ENCODE measurements at regions not wholly inside any gene's neighbourhood (a gene's known extent, or its start where the extent isn't known, plus 50 kb on each side); places are given as distances from the start of the nearest gene placed in this dataset.

DNA sequence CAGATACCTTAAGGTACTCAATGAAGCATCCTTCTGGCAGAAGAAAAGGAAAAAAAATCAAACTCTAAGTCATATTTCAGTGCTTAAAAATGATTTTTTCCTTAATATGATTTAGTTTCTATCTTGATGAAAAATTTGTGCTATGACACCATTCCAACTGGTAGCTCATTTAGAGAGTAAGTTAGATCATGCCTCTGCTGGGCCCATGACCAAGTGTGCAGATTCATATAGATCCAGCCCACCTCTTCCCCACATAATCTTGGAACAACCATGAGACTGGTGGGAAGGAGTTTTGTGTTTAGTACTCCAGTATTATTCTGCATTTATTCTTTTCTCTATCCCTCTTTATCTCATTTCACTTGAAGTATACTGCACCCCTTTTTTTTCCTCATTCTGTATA is 908.3 kb downstream of the KCNMA1 start:
- H3K27me3 ChIP-seq: no peaks in the 10 kb centered on the region
- TF ChIP-seq EZH2phosphoT487 (IDR thresholded peaks at IDR 0.05; ENCODE audit: low read depth, severe bottlenecking, unreplicated experiment): no peak
- no peak for TF ChIP-seq EZH2 (IDR thresholded peaks at IDR 0.05; ENCODE audit: borderline replicate concordance)
- TF ChIP-seq, protein P1, sequence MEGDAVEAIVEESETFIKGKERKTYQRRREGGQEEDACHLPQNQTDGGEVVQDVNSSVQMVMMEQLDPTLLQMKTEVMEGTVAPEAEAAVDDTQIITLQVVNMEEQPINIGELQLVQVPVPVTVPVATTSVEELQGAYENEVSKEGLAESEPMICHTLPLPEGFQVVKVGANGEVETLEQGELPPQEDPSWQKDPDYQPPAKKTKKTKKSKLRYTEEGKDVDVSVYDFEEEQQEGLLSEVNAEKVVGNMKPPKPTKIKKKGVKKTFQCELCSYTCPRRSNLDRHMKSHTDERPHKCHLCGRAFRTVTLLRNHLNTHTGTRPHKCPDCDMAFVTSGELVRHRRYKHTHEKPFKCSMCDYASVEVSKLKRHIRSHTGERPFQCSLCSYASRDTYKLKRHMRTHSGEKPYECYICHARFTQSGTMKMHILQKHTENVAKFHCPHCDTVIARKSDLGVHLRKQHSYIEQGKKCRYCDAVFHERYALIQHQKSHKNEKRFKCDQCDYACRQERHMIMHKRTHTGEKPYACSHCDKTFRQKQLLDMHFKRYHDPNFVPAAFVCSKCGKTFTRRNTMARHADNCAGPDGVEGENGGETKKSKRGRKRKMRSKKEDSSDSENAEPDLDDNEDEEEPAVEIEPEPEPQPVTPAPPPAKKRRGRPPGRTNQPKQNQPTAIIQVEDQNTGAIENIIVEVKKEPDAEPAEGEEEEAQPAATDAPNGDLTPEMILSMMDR (IDR thresholded peaks at IDR 0.05; ENCODE audit: poor library complexity): no peak

DNA sequence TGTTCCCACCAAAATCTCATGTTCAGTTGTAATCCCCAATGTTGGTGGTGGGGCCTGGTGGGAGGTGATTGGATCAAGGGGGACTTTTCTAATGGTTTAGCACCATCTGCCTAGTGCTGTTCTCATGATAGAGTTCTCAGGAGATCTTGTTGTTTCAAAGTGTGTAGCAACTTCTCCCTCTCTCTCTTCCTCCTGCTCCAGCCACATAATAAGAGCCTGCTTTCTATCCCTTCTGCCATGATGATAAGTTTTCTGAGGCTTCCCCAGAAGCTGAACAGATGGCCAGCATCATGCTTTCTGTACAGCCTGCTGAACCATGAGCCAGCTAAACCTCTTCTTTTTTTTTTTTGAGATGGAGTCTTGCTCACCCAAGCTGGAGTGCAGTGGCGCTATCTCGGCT is 910.6 kb downstream of the KCNMA1 start:
- 70% methylated on average over 2 of the region's 2 CpGs for WGBS (ENCODE audit: low lambda C conversion rate, missing lambda C conversion rate)
- no peaks in the 10 kb centered on the region for H3K4me1 ChIP-seq (ENCODE audit: insufficient read depth)
- H3K79me2 ChIP-seq: no peaks in the 10 kb centered on the region
- H3K27me3 ChIP-seq: peaks cover 11% of the 10 kb centered on the region
- H3K4me2 ChIP-seq: no peak overlapping the region
- H2AFZ ChIP-seq: no peak overlapping the region
- TF ChIP-seq, protein P1 (IDR thresholded peaks at IDR 0.05; ENCODE audit: poor library complexity): no peak
- TF ChIP-seq EZH2 (IDR thresholded peaks at IDR 0.05; ENCODE audit: borderline replicate concordance): no peak
- TF ChIP-seq EZH2phosphoT487 (IDR thresholded peaks at IDR 0.05; ENCODE audit: low read depth, severe bottlenecking, unreplicated experiment): no peak
- H3K27ac ChIP-seq: no peak overlapping the region
- no peak for DNase-seq (ENCODE audit: low spot score)
- H3K9me3 ChIP-seq (ENCODE audit: low read depth): no peaks in the 10 kb centered on the region
- H3K36me3 ChIP-seq (replicated peaks; ENCODE audit: insufficient read depth, low read depth): no peaks in the 10 kb centered on the region
- H3K9me2 ChIP-seq (replicated peaks; ENCODE audit: insufficient read depth): no peaks in the 10 kb centered on the region
- no peak overlapping the region for H3K4me3 ChIP-seq
- H4K20me1 ChIP-seq (ENCODE audit: insufficient read depth, poor library complexity, severe bottlenecking): no peaks in the 10 kb centered on the region

More for the DNA sequence above, 908.3 kb downstream of the KCNMA1 start:
- Histone ChIP-seq H3K79me2 (no peaks in the 10 kb centered on the region), H3K4me2 (no peak overlapping the region), H3K36me3 (replicated peaks; ENCODE audit: insufficient read depth, low read depth) (no peaks in the 10 kb centered on the region), H3K9me3 (ENCODE audit: low read depth) (no peaks in the 10 kb centered on the region), H3K4me3 (no peak overlapping the region), H3K4me1 (ENCODE audit: insufficient read depth) (no peaks in the 10 kb centered on the region), H2AFZ (no peak overlapping the region), H3K27ac (no peak overlapping the region), H3K9me2 (replicated peaks; ENCODE audit: insufficient read depth) (no peaks in the 10 kb centered on the region), H4K20me1 (ENCODE audit: insufficient read depth, poor library complexity, severe bottlenecking) (no peaks in the 10 kb centered on the region)
- no peak for DNase-seq (ENCODE audit: low spot score)

DNA sequence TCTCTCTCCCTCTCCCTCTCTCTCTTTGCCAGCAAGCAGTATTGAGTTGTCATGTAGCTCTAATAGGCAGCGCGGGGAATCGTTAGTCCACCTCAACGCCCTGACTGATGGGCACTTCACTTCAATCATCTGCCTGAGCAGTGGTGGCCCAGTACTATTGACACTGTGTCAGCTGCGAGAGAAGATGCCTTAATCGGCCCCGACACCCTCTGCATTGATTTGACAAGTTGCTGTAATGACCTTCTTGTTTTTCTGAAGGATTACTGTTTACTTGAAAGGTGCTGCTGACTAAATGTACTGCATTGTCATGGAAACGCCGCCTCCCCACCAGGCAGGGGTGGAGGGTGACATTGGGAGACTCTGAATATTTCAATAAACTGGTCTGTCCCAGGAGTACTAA is 913.8 kb downstream of the KCNMA1 start:
- DNase-seq (ENCODE audit: low spot score): no peak
- H3K4me1 ChIP-seq (ENCODE audit: insufficient read depth): no peaks in the 10 kb centered on the region
- H3K4me2 ChIP-seq: no peak overlapping the region
- no peaks in the 10 kb centered on the region for H3K9me2 ChIP-seq (replicated peaks; ENCODE audit: insufficient read depth)
- H2AFZ ChIP-seq: no peak overlapping the region
- H3K79me2 ChIP-seq: no peaks in the 10 kb centered on the region
- no peaks in the 10 kb centered on the region for H3K36me3 ChIP-seq (replicated peaks; ENCODE audit: insufficient read depth, low read depth)
- H4K20me1 ChIP-seq (ENCODE audit: insufficient read depth, poor library complexity, severe bottlenecking): no peaks in the 10 kb centered on the region
- TF ChIP-seq, protein P1 (IDR thresholded peaks at IDR 0.05; ENCODE audit: poor library complexity): no peak
- TF ChIP-seq EZH2phosphoT487 (IDR thresholded peaks at IDR 0.05; ENCODE audit: low read depth, severe bottlenecking, unreplicated experiment) (no peak), EZH2 (IDR thresholded peaks at IDR 0.05; ENCODE audit: borderline replicate concordance) (no peak)
- no peak overlapping the region for H3K27ac ChIP-seq
- H3K4me3 ChIP-seq: no peak overlapping the region
- 58% methylated on average over 9 of the region's 9 CpGs for WGBS (ENCODE audit: low lambda C conversion rate, missing lambda C conversion rate)
- H3K27me3 ChIP-seq: peaks cover 11% of the 10 kb centered on the region
- H3K9me3 ChIP-seq (ENCODE audit: low read depth): no peaks in the 10 kb centered on the region
